Endothelial cell of umbilical vein (primary cell): ENCODE measurements at regions not wholly inside any gene's neighbourhood (a gene's known extent, or its start where the extent isn't known, plus 50 kb on each side); places are given as distances from the start of the nearest gene placed in this dataset.

Source experiments
- BruUV-seq: library from RNA; stranded (reverse); fragments of 400-500 nt; replicated peaks from 2 replicates; lab custom pipeline; 2021; lab: Mats Ljungman, UMichigan
- CTCF ChIA-PET: fragments of 300-600, 350-600 bp; sonication (Branson Sonifier 250); formaldehyde crosslinking; loops from one replicate; lab custom pipeline; 2021; ENCODE audit warnings: antibody characterized with exemption, inconsistent platforms; lab: Charles Lee
- POLR2A ChIA-PET: fragments of 300-600, 350-600 bp; sonication (Branson Sonifier 250); formaldehyde crosslinking; loops from one replicate; lab custom pipeline; 2021; ENCODE audit warnings: antibody characterized with exemption, inconsistent platforms; lab: Charles Lee
- DNase-seq: peaks from one replicate; pipeline ENCODE4 v3.0.0-alpha.2; 2011; ENCODE audit warnings: low read depth, low spot score
- FAIRE-seq: peaks from 2 replicates; lab custom pipeline; 2011; peaks lifted over from hg19 to GRCh38; lab: Jason Lieb, UNC
- H2AFZ ChIP-seq: 2 replicates; pipeline ENCODE4 v1.6.0; 2012; ENCODE audit warnings: low read depth, low read length, control low read depth, inconsistent platforms
- H3K27ac ChIP-seq: 2 replicates; pipeline ENCODE4 v1.5.1; 2011; ENCODE audit warnings: low read depth, mild to moderate bottlenecking, control low read depth, low read length, moderate library complexity; ENCODE audit not compliant: insufficient read depth
- H3K27me3 ChIP-seq, 2 experiments: 2 replicates each; pipeline versions ENCODE4 v1.6.0 to v1.6.1; 2011; ENCODE audit warnings: low read length in 2 of 2, mixed read lengths in 1 of 2; ENCODE audit not compliant: control insufficient read depth in 2 of 2, insufficient read depth in 2 of 2
- H3K36me3 ChIP-seq, 2 experiments: 2 replicates in 1 of 2; 3 replicates in 1 of 2; pipeline ENCODE4 v1.5.1; 2011; ENCODE audit warnings: low read length in 2 of 2, mild to moderate bottlenecking in 1 of 2, moderate library complexity in 1 of 2; ENCODE audit not compliant: control insufficient read depth in 2 of 2, insufficient read depth in 2 of 2; ENCODE audit errors: extremely low read depth in 1 of 2
- H3K4me1 ChIP-seq: 3 replicates; pipeline ENCODE4 v1.5.1; 2011; ENCODE audit warnings: mild to moderate bottlenecking, low read length; ENCODE audit not compliant: control insufficient read depth, insufficient read depth; ENCODE audit errors: extremely low read depth
- H3K4me2 ChIP-seq: 2 replicates; pipeline ENCODE4 v1.6.1; 2011; ENCODE audit warnings: low read length, control low read depth, mixed read lengths; ENCODE audit not compliant: insufficient read depth
- H3K4me3 ChIP-seq, 3 experiments: fragments of 200-600 bp in 1 of 3; sonication (generic), shearing (Covaris generic) in 1 of 3; replicated peaks in 1 of 3; 2 replicates each; pipeline ENCODE4 v1.5.1; 2011 to 2016; ENCODE audit warnings: control low read depth in 3 of 3, low read length in 3 of 3, mild to moderate bottlenecking in 2 of 3, inconsistent platforms in 1 of 3, low read depth in 1 of 3, moderate library complexity in 1 of 3; ENCODE audit not compliant: insufficient read depth in 1 of 3
- H3K79me2 ChIP-seq: 2 replicates; pipeline ENCODE4 v1.6.0; 2012; ENCODE audit warnings: low read length, inconsistent platforms; ENCODE audit not compliant: control insufficient read depth, insufficient read depth
- H3K9ac ChIP-seq: replicated peaks from 2 replicates; pipeline ENCODE3; 2011; ENCODE audit warnings: low read length, control low read depth; ENCODE audit not compliant: insufficient read depth; ENCODE audit errors: extremely low read depth
- H3K9me1 ChIP-seq: replicated peaks from 3 replicates; pipeline ENCODE4 v1.6.0; 2011; ENCODE audit warnings: mild to moderate bottlenecking, low read length; ENCODE audit not compliant: control insufficient read depth, insufficient read depth; ENCODE audit errors: extremely low read depth
- H3K9me3 ChIP-seq: replicated peaks from 2 replicates; pipeline ENCODE4 v1.5.1; 2012; ENCODE audit warnings: low read length, inconsistent platforms; ENCODE audit not compliant: control insufficient read depth, insufficient read depth
- H4K20me1 ChIP-seq: replicated peaks from 2 replicates; pipeline ENCODE3; 2011; ENCODE audit warnings: mild to moderate bottlenecking, low read length; ENCODE audit not compliant: control insufficient read depth, insufficient read depth; ENCODE audit errors: extremely low read depth
- EZH2 ChIP-seq: IDR thresholded peaks from 2 replicates; pipeline ENCODE4 v1.6.1; 2012; ENCODE audit warnings: borderline replicate concordance, low read depth, mild to moderate bottlenecking, moderate library complexity, low read length, inconsistent platforms; ENCODE audit not compliant: severe bottlenecking
- FOS ChIP-seq: IDR thresholded peaks from 2 replicates; pipeline ENCODE4 v1.6.1; 2011; ENCODE audit warnings: mild to moderate bottlenecking, low read length, moderate library complexity, borderline replicate concordance; ENCODE audit not compliant: insufficient read depth
- GATA2 ChIP-seq: IDR thresholded peaks from 2 replicates; pipeline ENCODE4 v1.7.0; 2011; ENCODE audit warnings: low read depth, mild to moderate bottlenecking, moderate library complexity, mixed read lengths, low read length; ENCODE audit not compliant: insufficient read length, insufficient read depth
- JUN ChIP-seq: IDR thresholded peaks from 2 replicates; pipeline ENCODE4 v1.6.1; 2011; ENCODE audit warnings: borderline replicate concordance, low read depth; ENCODE audit not compliant: insufficient read length, insufficient read depth
- MAX ChIP-seq: IDR thresholded peaks from 2 replicates; pipeline ENCODE4 v1.6.1; 2011; ENCODE audit not compliant: insufficient read depth, insufficient read length
- MYC ChIP-seq: IDR thresholded peaks from one replicate; pipeline ENCODE4 v1.6.1; 2011; ENCODE audit warnings: mild to moderate bottlenecking, low read depth, low read length
- POLR2A ChIP-seq: IDR thresholded peaks from 2 replicates; pipeline ENCODE4 v1.6.1; 2012; ENCODE audit warnings: low read depth, mild to moderate bottlenecking, control low read depth, low read length
- POLR2AphosphoS5 ChIP-seq: IDR thresholded peaks from 2 replicates; pipeline ENCODE4 v1.6.1; 2012; ENCODE audit warnings: low read depth, mild to moderate bottlenecking, control low read depth, low read length, moderate library complexity; ENCODE audit not compliant: insufficient read depth
- dilution Hi-C: fragments of 300-500 bp; cut with MboI; formaldehyde crosslinking; loops from one replicate; pipeline ENCODE4 v1.15.0; 2019; ENCODE audit warnings: low sequenced_read_pairs; ENCODE audit not compliant: extremely low pct_ligation_motif_present
- intact Hi-C: fragments of 100-400 bp; cut with micrococcal nuclease; formaldehyde crosslinking; loops from one replicate; pipeline ENCODE4 v1.10.0; 2022
- TF ChIP-seq, protein P1 (sequence below), 2 donors: IDR thresholded peaks; 1 replicate in 1 of 2; 2 replicates in 1 of 2; pipeline ENCODE4 v1.5.1; 2011; ENCODE audit warnings: low read length in 2 of 2, mild to moderate bottlenecking in 2 of 2, moderate library complexity in 2 of 2, control low read depth in 1 of 2, inconsistent platforms in 1 of 2, low read depth in 1 of 2; ENCODE audit not compliant: insufficient read depth in 1 of 2; ENCODE audit errors: extremely low read depth in 1 of 2

- Histone ChIP-seq H3K27ac (no peak overlapping the region), H3K36me3 (no peaks in the 10 kb centered on the region), H3K9ac (no peak overlapping the region), H3K9me1 (no peaks in the 10 kb centered on the region), H4K20me1 (no peaks in the 10 kb centered on the region), H3K4me3 (no peak overlapping the region), H3K27me3 (no peaks in the 10 kb centered on the region), H2AFZ (no peak overlapping the region), H3K4me1 (no peaks in the 10 kb centered on the region), H3K4me2 (no peak overlapping the region), H3K9me3 (no peaks in the 10 kb centered on the region), H3K79me2 (no peaks in the 10 kb centered on the region)
- dilution Hi-C loops (no loop called here), intact Hi-C loops (loop anchor here (1.0 to 5.0 kb wide), 4 partner anchors 269 to 1106 kb away; partner anchors contain the start of gene HTR1E)
- CTCF ChIA-PET, result interaction anchor here (0.8 to 3.2 kb wide), 8 partner anchors 11 to 1121 kb away, joined by 4 to 16 read pairs (median 6); partner anchors contain the start of gene HTR1E
- POLR2A ChIA-PET, result no interaction called here
- no TSS peak for BruUV-seq
- TF ChIP-seq, protein P1, sequence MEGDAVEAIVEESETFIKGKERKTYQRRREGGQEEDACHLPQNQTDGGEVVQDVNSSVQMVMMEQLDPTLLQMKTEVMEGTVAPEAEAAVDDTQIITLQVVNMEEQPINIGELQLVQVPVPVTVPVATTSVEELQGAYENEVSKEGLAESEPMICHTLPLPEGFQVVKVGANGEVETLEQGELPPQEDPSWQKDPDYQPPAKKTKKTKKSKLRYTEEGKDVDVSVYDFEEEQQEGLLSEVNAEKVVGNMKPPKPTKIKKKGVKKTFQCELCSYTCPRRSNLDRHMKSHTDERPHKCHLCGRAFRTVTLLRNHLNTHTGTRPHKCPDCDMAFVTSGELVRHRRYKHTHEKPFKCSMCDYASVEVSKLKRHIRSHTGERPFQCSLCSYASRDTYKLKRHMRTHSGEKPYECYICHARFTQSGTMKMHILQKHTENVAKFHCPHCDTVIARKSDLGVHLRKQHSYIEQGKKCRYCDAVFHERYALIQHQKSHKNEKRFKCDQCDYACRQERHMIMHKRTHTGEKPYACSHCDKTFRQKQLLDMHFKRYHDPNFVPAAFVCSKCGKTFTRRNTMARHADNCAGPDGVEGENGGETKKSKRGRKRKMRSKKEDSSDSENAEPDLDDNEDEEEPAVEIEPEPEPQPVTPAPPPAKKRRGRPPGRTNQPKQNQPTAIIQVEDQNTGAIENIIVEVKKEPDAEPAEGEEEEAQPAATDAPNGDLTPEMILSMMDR (IDR thresholded peaks at IDR 0.05; ENCODE audit: extremely low read depth in 1 of 2, insufficient read depth in 1 of 2, low read depth in 1 of 2, low read length in 2 of 2), result peak; percentile 36 to 60
- TF ChIP-seq MYC, result no peak
- DNase-seq (peak; percentile 53), FAIRE-seq (peak; percentile 73)
Observed at GRCh38 chr6:85923013-85923430, 280.3 kb upstream of the SYNCRIP start.

- no peak for TF ChIP-seq POLR2A
- no peak for TF ChIP-seq POLR2AphosphoS5
- no peak for TF ChIP-seq MYC
- no peak for TF ChIP-seq MAX
- no peak for TF ChIP-seq JUN
- no peak for TF ChIP-seq GATA2
- TF ChIP-seq, protein P1 (IDR thresholded peaks at IDR 0.05; ENCODE audit: extremely low read depth in 1 of 2, insufficient read depth in 1 of 2, low read depth in 1 of 2, low read length in 2 of 2), result no peak
- no peak for TF ChIP-seq FOS
- no peak for TF ChIP-seq EZH2
- Histone ChIP-seq H2AFZ (no peak overlapping the region), H3K27me3 (no peaks in the 10 kb centered on the region), H3K4me3 (no peak overlapping the region), H3K4me1 (no peaks in the 10 kb centered on the region), H4K20me1 (no peaks in the 10 kb centered on the region), H3K9ac (no peak overlapping the region), H3K27ac (no peak overlapping the region), H3K4me2 (no peak overlapping the region), H3K9me3 (no peaks in the 10 kb centered on the region), H3K36me3 (no peaks in the 10 kb centered on the region), H3K9me1 (no peaks in the 10 kb centered on the region), H3K79me2 (no peaks in the 10 kb centered on the region)
- dilution Hi-C loops, result no loop called here
- ChIA-PET CTCF (interaction anchor here (1.1 to 3.2 kb wide), 2 partner anchors 8 to 937 kb away, joined by 3 to 16 read pairs; no protein-coding TSS in a partner anchor), POLR2A (no interaction called here)
- no peak for FAIRE-seq
- BruUV-seq, result no TSS peak
- no peak for DNase-seq
- intact Hi-C loops, result loop anchor here (5.0 kb wide), 1 partner anchor 1017 kb away; the partner anchor contains the start of gene HTR1E
Observed at GRCh38 chr6:85920782-85921181, 278.1 kb upstream of the SYNCRIP start.
